Adipocyte (in vitro differentiated cells): ENCODE measurements at regions not wholly inside any gene's neighbourhood (a gene's known extent, or its start where the extent isn't known, plus 50 kb on each side); places are given as distances from the start of the nearest gene placed in this dataset.

Experiments
- DNase-seq: peaks from one replicate; pipeline ENCODE4 v3.0.0-alpha.2; 2015; ENCODE audit warnings: low read depth
- H3K27me3 ChIP-seq: replicated peaks from 2 replicates; pipeline ENCODE4 v1.7.0; 2013; ENCODE audit warnings: mild to moderate bottlenecking, low read length, moderate library complexity; ENCODE audit not compliant: control insufficient read depth, insufficient read depth
- H3K36me3 ChIP-seq: 2 replicates; pipeline ENCODE4 v1.7.0; 2013; ENCODE audit warnings: low read length, mild to moderate bottlenecking, moderate library complexity; ENCODE audit not compliant: control insufficient read depth, insufficient read depth, severe bottlenecking
- H3K4me1 ChIP-seq: 2 replicates; pipeline ENCODE4 v1.7.0; 2013; ENCODE audit warnings: mild to moderate bottlenecking, low read length, moderate library complexity; ENCODE audit not compliant: control insufficient read depth, insufficient read depth
- H3K4me3 ChIP-seq: 2 replicates; pipeline ENCODE4 v1.7.0; 2013; ENCODE audit warnings: mild to moderate bottlenecking, low read length, moderate library complexity
- H3K9ac ChIP-seq: 2 replicates; pipeline ENCODE4 v1.7.0; 2013; ENCODE audit warnings: mild to moderate bottlenecking, low read length, moderate library complexity
- H3K9me3 ChIP-seq: 2 replicates; pipeline ENCODE4 v1.7.0; 2013; ENCODE audit warnings: mild to moderate bottlenecking, low read length, moderate library complexity; ENCODE audit not compliant: control insufficient read depth

GRCh38 chr1:193312432-193312831 is 126.0 kb upstream of the B3GALT2 start:
- Histone ChIP-seq H3K9me3 (no peaks in the 10 kb centered on the region), H3K4me3 (no peak overlapping the region), H3K9ac (no peak overlapping the region), H3K27me3 (no peaks in the 10 kb centered on the region), H3K36me3 (no peaks in the 10 kb centered on the region), H3K4me1 (no peaks in the 10 kb centered on the region)
- no peak for DNase-seq

- no peaks in the 10 kb centered on the region for H3K4me1 ChIP-seq
- no peaks in the 10 kb centered on the region for H3K36me3 ChIP-seq
- H3K27me3 ChIP-seq: no peaks in the 10 kb centered on the region
- no peaks in the 10 kb centered on the region for H3K9me3 ChIP-seq
- no peak overlapping the region for H3K9ac ChIP-seq
- no peak for DNase-seq
- H3K4me3 ChIP-seq: no peak overlapping the region
Measured at GRCh38 chr1:193311226-193311948, 125.0 kb upstream of the B3GALT2 start.

- Histone ChIP-seq H3K4me3 (no peak overlapping the region), H3K36me3 (no peaks in the 10 kb centered on the region), H3K4me1 (no peaks in the 10 kb centered on the region), H3K9ac (no peak overlapping the region), H3K9me3 (no peaks in the 10 kb centered on the region), H3K27me3 (no peaks in the 10 kb centered on the region)
- DNase-seq: no peak
Measured at GRCh38 chr1:193310564-193310963, 124.2 kb upstream of the B3GALT2 start.

GRCh38 chr1:193309936-193310475 is 123.6 kb upstream of the B3GALT2 start:
- Histone ChIP-seq H3K4me1 (no peaks in the 10 kb centered on the region), H3K36me3 (no peaks in the 10 kb centered on the region), H3K4me3 (no peak overlapping the region), H3K9me3 (no peaks in the 10 kb centered on the region), H3K27me3 (no peaks in the 10 kb centered on the region), H3K9ac (no peak overlapping the region)
- no peak for DNase-seq

- Histone ChIP-seq H3K36me3 (no peaks in the 10 kb centered on the region), H3K9me3 (no peaks in the 10 kb centered on the region), H3K4me3 (no peak overlapping the region), H3K9ac (no peak overlapping the region), H3K27me3 (no peaks in the 10 kb centered on the region), H3K4me1 (no peaks in the 10 kb centered on the region)
- DNase-seq: no peak
Measured at GRCh38 chr1:193308438-193308837, 122.0 kb upstream of the B3GALT2 start.

GRCh38 chr1:193306430-193306829 is 120.0 kb upstream of the B3GALT2 start:
- Histone ChIP-seq H3K4me3 (no peak overlapping the region), H3K4me1 (no peaks in the 10 kb centered on the region), H3K27me3 (no peaks in the 10 kb centered on the region), H3K36me3 (no peaks in the 10 kb centered on the region), H3K9ac (no peak overlapping the region), H3K9me3 (no peaks in the 10 kb centered on the region)
- DNase-seq: no peak
